Urothelium cell line (cell line): ENCODE measurements at regions not wholly inside any gene's neighbourhood (a gene's known extent, or its start where the extent isn't known, plus 50 kb on each side); places are given as distances from the start of the nearest gene placed in this dataset.

Experiments used
- DNase-seq: peaks from one replicate; pipeline ENCODE4 v3.0.0; 2011; ENCODE audit warnings: low spot score, mixed read lengths
- FAIRE-seq: peaks from 2 replicates; lab custom pipeline; 2011; peaks lifted over from hg19 to GRCh38; lab: Jason Lieb, UNC

GRCh38 chr10:71134732-71135211, 77.6 kb upstream of the UNC5B start:
- no peak for FAIRE-seq
- DNase-seq, result no peak

- FAIRE-seq (no peak), DNase-seq (no peak)
Observed at GRCh38 chr10:71135236-71135635, 77.1 kb upstream of the UNC5B start.

GRCh38 chr10:71136036-71136721, 76.2 kb upstream of the UNC5B start:
- no peak for FAIRE-seq
- no peak for DNase-seq

GRCh38 chr10:71137701-71138100, 74.7 kb upstream of the UNC5B start:
- DNase-seq (no peak), FAIRE-seq (no peak)

GRCh38 chr10:71138166-71138830, 74.1 kb upstream of the UNC5B start:
- peak; percentile 27 for FAIRE-seq

GRCh38 chr10:71141528-71141927, 70.8 kb upstream of the UNC5B start:
- DNase-seq (no peak), FAIRE-seq (no peak)

More at GRCh38 chr10:71138166-71138830, 74.1 kb upstream of the UNC5B start:
- DNase-seq, result no peak

GRCh38 chr10:71143170-71143569, 69.2 kb upstream of the UNC5B start:
- no peak for DNase-seq
- FAIRE-seq, result no peak

- DNase-seq (no peak), FAIRE-seq (no peak)
Observed at GRCh38 chr10:71143610-71144009, 68.8 kb upstream of the UNC5B start.

- FAIRE-seq, result no peak
Observed at GRCh38 chr10:71144824-71145223, 67.5 kb upstream of the UNC5B start.

GRCh38 chr10:71145352-71145945, 66.9 kb upstream of the UNC5B start:
- no peak for FAIRE-seq
- no peak for DNase-seq

More at GRCh38 chr10:71144824-71145223, 67.5 kb upstream of the UNC5B start:
- DNase-seq, result no peak

- no peak for FAIRE-seq
- DNase-seq, result no peak
Observed at GRCh38 chr10:71150796-71151195, 61.6 kb upstream of the UNC5B start.

- FAIRE-seq, result no peak
- no peak for DNase-seq
Observed at GRCh38 chr10:71152043-71152442, 60.3 kb upstream of the UNC5B start.

- FAIRE-seq, result no peak
- no peak for DNase-seq
Observed at GRCh38 chr10:71156436-71156835, 55.9 kb upstream of the UNC5B start.

GRCh38 chr10:71157435-71157834, 54.9 kb upstream of the UNC5B start:
- DNase-seq, result no peak
- no peak for FAIRE-seq

GRCh38 chr10:71158251-71158650, 54.1 kb upstream of the UNC5B start:
- DNase-seq (no peak), FAIRE-seq (no peak)

- FAIRE-seq (no peak), DNase-seq (no peak)
Observed at GRCh38 chr10:71158902-71159301, 53.5 kb upstream of the UNC5B start.

- no peak for FAIRE-seq
- DNase-seq, result no peak
Observed at GRCh38 chr10:71159892-71160291, 52.5 kb upstream of the UNC5B start.

GRCh38 chr10:71161425-71161824, 50.9 kb upstream of the UNC5B start:
- DNase-seq (peak; percentile 36), FAIRE-seq (no peak)
